GM21825 (cell line): ENCODE measurements at regions not wholly inside any gene's neighbourhood (a gene's known extent, or its start where the extent isn't known, plus 50 kb on each side); places are given as distances from the start of the nearest gene placed in this dataset.
A peak's percentile ranks its signal among the peaks of the same experiment; 100 is the strongest.

Experiments
- ATAC-seq: cut with Tn5 transposase; IDR thresholded peaks from one replicate; pipeline ENCODE4 v1.9.1; 2021; ENCODE audit warnings: mild to moderate bottlenecking, moderate library complexity; ENCODE audit not compliant: unreplicated experiment

GRCh38 chr2:191514613-191515012 lies 163.3 kb upstream of the NABP1 start:
- ATAC-seq: no peak

GRCh38 chr2:191515551-191515950 lies 162.4 kb upstream of the NABP1 start:
- ATAC-seq: no peak

GRCh38 chr2:191516260-191516659 lies 161.7 kb upstream of the NABP1 start:
- ATAC-seq: no peak

GRCh38 chr2:191521608-191522208 lies 156.2 kb upstream of the NABP1 start:
- no peak for ATAC-seq

GRCh38 chr2:191522478-191523120 lies 155.3 kb upstream of the NABP1 start:
- ATAC-seq: no peak

GRCh38 chr2:191526091-191526490 lies 151.8 kb upstream of the NABP1 start:
- ATAC-seq: no peak

- ATAC-seq: no peak
These were observed 151.4 kb upstream of the NABP1 start for GRCh38 chr2:191526536-191526935.

- ATAC-seq: no peak
These were observed 150.9 kb upstream of the NABP1 start for GRCh38 chr2:191526953-191527556.

- no peak for ATAC-seq
These were observed 147.3 kb upstream of the NABP1 start for GRCh38 chr2:191530618-191531017.

GRCh38 chr2:191533693-191534180 lies 144.2 kb upstream of the NABP1 start:
- ATAC-seq: no peak

- ATAC-seq: no peak
These were observed 140.0 kb upstream of the NABP1 start for GRCh38 chr2:191537921-191538320.

- no peak for ATAC-seq
These were observed 139.5 kb upstream of the NABP1 start for GRCh38 chr2:191538334-191538903.

GRCh38 chr2:191539068-191539467 lies 138.9 kb upstream of the NABP1 start:
- no peak for ATAC-seq

GRCh38 chr2:191540681-191541080 lies 137.3 kb upstream of the NABP1 start:
- ATAC-seq: no peak

GRCh38 chr2:191543708-191544107 lies 134.2 kb upstream of the NABP1 start:
- ATAC-seq: no peak

- ATAC-seq: no peak
These were observed 133.4 kb upstream of the NABP1 start for GRCh38 chr2:191544461-191545062.

- ATAC-seq: no peak
These were observed 132.6 kb upstream of the NABP1 start for GRCh38 chr2:191545361-191545760.

- no peak for ATAC-seq
These were observed 125.9 kb upstream of the NABP1 start for GRCh38 chr2:191552066-191552465.

GRCh38 chr2:191554240-191554639 lies 123.7 kb upstream of the NABP1 start:
- no peak for ATAC-seq

GRCh38 chr2:191555092-191555742 lies 122.7 kb upstream of the NABP1 start:
- ATAC-seq: peak; percentile 95

GRCh38 chr2:191556463-191556862 lies 121.5 kb upstream of the NABP1 start:
- no peak for ATAC-seq
